Adipose tissue (tissue), 3 donors: ENCODE measurements at regions not wholly inside any gene's neighbourhood (a gene's known extent, or its start where the extent isn't known, plus 50 kb on each side); places are given as distances from the start of the nearest gene placed in this dataset.

Experiments
- H3K27ac ChIP-seq: one replicate; pipeline ENCODE4 v1.5.1; 2013; ENCODE audit warnings: low read depth, low read length
- WGBS, 3 donors: extraction: QIAGEN DNeasy Blood & Tissue Kit; methylation state at CpG; one replicate each; pipeline ENCODE4 v1.1.7; 2013; 5-methylcytosine and 5-hydroxymethylcytosine counted together
- donor health status: healthy with polysubstance abuse.
- donor health status: Bipolar disorder and iron deficiency.
- donor health status: healthy.

- WGBS, 3 donors: 93 to 96% (median 95%) methylated on average over 7 of the region's 7 CpGs
- no peak overlapping the region for H3K27ac ChIP-seq
Observed at GRCh38 chr2:128545829-128546228, 227.2 kb upstream of the HS6ST1 start.

- WGBS, 3 donors: 70 to 80% (median 79%) methylated on average over 3 of the region's 3 CpGs
- no peak overlapping the region for H3K27ac ChIP-seq
Observed at GRCh38 chr2:128547667-128548066, 229.0 kb upstream of the HS6ST1 start.

GRCh38 chr2:128548461-128548891 lies 229.8 kb upstream of the HS6ST1 start:
- WGBS, 3 donors: 92 to 98% (median 94%) methylated on average over 9 of the region's 9 CpGs
- H3K27ac ChIP-seq: no peak overlapping the region

GRCh38 chr2:128549094-128549493 lies 230.4 kb upstream of the HS6ST1 start:
- 91 to 94% (median 93%) methylated on average over 5 of the region's 5 CpGs for WGBS, 3 donors
- H3K27ac ChIP-seq: no peak overlapping the region

- WGBS, 3 donors: 78 to 88% (median 78%) methylated on average over 11 of the region's 11 CpGs
- H3K27ac ChIP-seq: no peak overlapping the region
Observed at GRCh38 chr2:128549646-128550260, 231.1 kb upstream of the HS6ST1 start.

GRCh38 chr2:128550389-128550788 lies 231.7 kb upstream of the HS6ST1 start:
- H3K27ac ChIP-seq: no peak overlapping the region

GRCh38 chr2:128550801-128551416 lies 232.2 kb upstream of the HS6ST1 start:
- WGBS, 3 donors: 94 to 98% (median 96%) methylated on average over 9 of the region's 9 CpGs
- H3K27ac ChIP-seq: no peak overlapping the region

More at GRCh38 chr2:128550389-128550788, 231.7 kb upstream of the HS6ST1 start:
- 83 to 87% (median 84%) methylated on average over 6 of the region's 6 CpGs for WGBS, 3 donors

- no peak overlapping the region for H3K27ac ChIP-seq
- WGBS, 3 donors: 93 to 97% (median 95%) methylated on average over 7 of the region's 7 CpGs
Observed at GRCh38 chr2:128551435-128551834, 232.8 kb upstream of the HS6ST1 start.

- WGBS, 3 donors: 73 to 89% (median 88%) methylated on average over 8 of the region's 8 CpGs
- H3K27ac ChIP-seq: no peak overlapping the region
Observed at GRCh38 chr2:128552141-128552805, 233.6 kb upstream of the HS6ST1 start.

- 79 to 93% (median 81%) methylated on average over 11 of the region's 11 CpGs for WGBS, 3 donors
- H3K27ac ChIP-seq: no peak overlapping the region
Observed at GRCh38 chr2:128552806-128553551, 234.3 kb upstream of the HS6ST1 start.

- whole genome bisulfite sequencing, 3 donors: 80 to 93% (median 93%) methylated on average over 7 of the region's 7 CpGs
Observed at GRCh38 chr2:128554151-128554769, 235.6 kb upstream of the HS6ST1 start.

GRCh38 chr2:128555433-128555832 lies 236.8 kb upstream of the HS6ST1 start:
- 95 to 100% (median 96%) methylated on average over 1 of the region's 1 CpG for WGBS, 3 donors
- H3K27ac ChIP-seq: no peak overlapping the region

More at GRCh38 chr2:128554151-128554769, 235.6 kb upstream of the HS6ST1 start:
- H3K27ac ChIP-seq: no peak overlapping the region

GRCh38 chr2:128556089-128556488 lies 237.4 kb upstream of the HS6ST1 start:
- 85 to 95% (median 88%) methylated on average over 3 of the region's 3 CpGs for WGBS, 3 donors
- no peak overlapping the region for H3K27ac ChIP-seq

- 91 to 94% (median 94%) methylated on average over 4 of the region's 4 CpGs for WGBS, 3 donors
- no peak overlapping the region for H3K27ac ChIP-seq
Observed at GRCh38 chr2:128556633-128557032, 238.0 kb upstream of the HS6ST1 start.

- 87 to 89% (median 87%) methylated on average over 6 of the region's 6 CpGs for WGBS, 3 donors
- no peak overlapping the region for H3K27ac ChIP-seq
Observed at GRCh38 chr2:128557069-128557468, 238.4 kb upstream of the HS6ST1 start.

- 29 to 59% (median 31%) methylated on average over 4 of the region's 4 CpGs for WGBS, 3 donors
- no peak overlapping the region for H3K27ac ChIP-seq
Observed at GRCh38 chr2:128557831-128558241, 239.2 kb upstream of the HS6ST1 start.

GRCh38 chr2:128558441-128558840 lies 239.8 kb upstream of the HS6ST1 start:
- no peak overlapping the region for H3K27ac ChIP-seq
- WGBS, 3 donors: 69 to 81% (median 69%) methylated on average over 3 of the region's 3 CpGs

GRCh38 chr2:128558895-128559532 lies 240.3 kb upstream of the HS6ST1 start:
- 93 to 96% (median 94%) methylated on average over 11 of the region's 11 CpGs for WGBS, 3 donors
- H3K27ac ChIP-seq: no peak overlapping the region
